Stimulated activated naive CD8-positive, alpha-beta T cell treated with anti-CD3 and anti-CD28 coated beads, Interleukin-15, Interleukin-2, amounts not matched to agents 100 ng/mL and 50 ng/mL, for 24 hours (primary cell): ENCODE measurements at regions not wholly inside any gene's neighbourhood (a gene's known extent, or its start where the extent isn't known, plus 50 kb on each side); places are given as distances from the start of the nearest gene placed in this dataset.

ENCODE experiments used
- H3K27ac Mint-ChIP-seq: one replicate; pipeline ENCODE4 v1.8.0; 2021; ENCODE audit warnings: mild to moderate bottlenecking, mixed read lengths
- H3K27me3 Mint-ChIP-seq: one replicate; pipeline ENCODE4 v1.8.0; 2021; ENCODE audit warnings: mixed read lengths
- H3K36me3 Mint-ChIP-seq: one replicate; pipeline ENCODE4 v1.8.0; 2021; ENCODE audit warnings: low read depth, mixed read lengths
- H3K4me1 Mint-ChIP-seq: one replicate; pipeline ENCODE4 v1.8.0; 2021; ENCODE audit warnings: low read depth, mixed read lengths
- H3K4me3 Mint-ChIP-seq: one replicate; pipeline ENCODE4 v1.8.0; 2021; ENCODE audit warnings: mild to moderate bottlenecking, mixed read lengths
- H3K9me3 Mint-ChIP-seq: one replicate; pipeline ENCODE4 v1.8.0; 2021; ENCODE audit warnings: mixed read lengths

- Mint-ChIP-seq H3K27me3 (no peaks in the 10 kb centered on the region), H3K27ac (no peak overlapping the region), H3K36me3 (no peaks in the 10 kb centered on the region), H3K4me3 (no peak overlapping the region), H3K4me1 (peaks cover 31% of the 10 kb centered on the region), H3K9me3 (peaks cover 7% of the 10 kb centered on the region)
Observed at GRCh38 chrX:148422526-148422925, 77.9 kb upstream of the AFF2 start.

GRCh38 chrX:148424570-148424969 lies 75.8 kb upstream of the AFF2 start:
- Mint-ChIP-seq H3K27me3 (no peaks in the 10 kb centered on the region), H3K36me3 (no peaks in the 10 kb centered on the region), H3K9me3 (peaks cover 11% of the 10 kb centered on the region), H3K4me1 (peaks cover 30% of the 10 kb centered on the region), H3K4me3 (no peak overlapping the region), H3K27ac (peak overlapping the region; percentile 83)

- Mint-ChIP-seq H3K4me3 (no peak overlapping the region), H3K27me3 (no peaks in the 10 kb centered on the region), H3K36me3 (no peaks in the 10 kb centered on the region), H3K27ac (peak overlapping the region; percentile 50), H3K4me1 (peaks cover 32% of the 10 kb centered on the region), H3K9me3 (peaks cover 11% of the 10 kb centered on the region)
Observed at GRCh38 chrX:148426467-148426866, 74.0 kb upstream of the AFF2 start.

- no peaks in the 10 kb centered on the region for H3K27me3 Mint-ChIP-seq
- no peaks in the 10 kb centered on the region for H3K9me3 Mint-ChIP-seq
- H3K4me3 Mint-ChIP-seq = no peak overlapping the region
- H3K4me1 Mint-ChIP-seq = peaks cover 9% of the 10 kb centered on the region
- H3K36me3 Mint-ChIP-seq = no peaks in the 10 kb centered on the region
- no peak overlapping the region for H3K27ac Mint-ChIP-seq
Observed at GRCh38 chrX:148441387-148441786, 59.0 kb upstream of the AFF2 start.

DNA sequence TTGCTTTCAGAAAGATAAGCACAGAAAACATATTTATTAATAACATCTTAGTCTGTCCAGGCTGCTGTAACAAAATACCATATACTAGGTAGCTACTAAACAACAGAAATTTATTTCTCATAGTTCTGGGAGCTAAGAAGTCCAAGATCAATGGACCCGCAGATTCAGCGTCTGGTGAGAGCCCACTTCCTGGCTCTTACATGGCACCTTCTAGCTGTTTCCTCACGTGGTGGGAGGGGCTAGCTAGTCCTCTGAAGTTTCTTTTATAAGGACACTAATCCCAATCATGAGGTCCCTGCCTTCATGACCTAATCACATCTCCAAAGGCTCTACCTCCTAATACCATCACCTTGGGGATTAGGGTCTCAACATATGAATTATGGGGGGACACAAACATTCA lies 57.2 kb upstream of the AFF2 start:
- Mint-ChIP-seq H3K27ac (no peak overlapping the region), H3K4me1 (peaks cover 9% of the 10 kb centered on the region), H3K9me3 (no peaks in the 10 kb centered on the region), H3K4me3 (no peak overlapping the region), H3K27me3 (no peaks in the 10 kb centered on the region), H3K36me3 (no peaks in the 10 kb centered on the region)

DNA sequence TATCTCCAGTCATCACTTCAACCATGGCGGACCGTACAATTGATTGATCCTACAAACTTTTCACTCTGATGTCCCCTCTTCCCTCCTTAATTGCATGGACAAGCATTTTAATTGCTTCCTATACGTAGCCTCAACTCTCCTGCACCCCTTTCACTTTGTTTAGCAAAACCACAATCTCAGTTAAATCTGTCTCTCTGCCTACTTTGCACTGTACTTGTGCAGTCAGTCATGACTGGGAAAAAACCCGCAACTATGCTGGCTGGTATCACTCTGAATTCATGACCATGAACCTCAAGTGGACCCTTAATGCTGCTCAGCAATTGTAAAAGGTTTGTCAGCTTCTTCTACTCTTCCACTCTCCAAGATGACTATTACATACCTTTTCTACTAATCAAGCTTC lies 51.7 kb upstream of the AFF2 start:
- no peaks in the 10 kb centered on the region for H3K36me3 Mint-ChIP-seq
- no peaks in the 10 kb centered on the region for H3K27me3 Mint-ChIP-seq
- no peaks in the 10 kb centered on the region for H3K4me1 Mint-ChIP-seq
- H3K9me3 Mint-ChIP-seq = peaks cover 5% of the 10 kb centered on the region
- H3K4me3 Mint-ChIP-seq = no peak overlapping the region
- no peak overlapping the region for H3K27ac Mint-ChIP-seq
